Cerebellar nuclear complex (tissue), 1 donor: ENCODE measurements at regions not wholly inside any gene's neighbourhood (a gene's known extent, or its start where the extent isn't known, plus 50 kb on each side); places are given as distances from the start of the nearest gene placed in this dataset.

Experiments used
- DNase-seq, 2 experiments: peaks; one replicate each; lab custom pipeline; 2025; lab: John Stamatoyannopoulos, UW

GRCh38 chr2:216320852-216321251 lies 51.4 kb downstream of the MARCHF4 start:
- no peak for DNase-seq

- DNase-seq = no peak
Measured at GRCh38 chr2:216319771-216320170, 52.5 kb downstream of the MARCHF4 start.

DNA sequence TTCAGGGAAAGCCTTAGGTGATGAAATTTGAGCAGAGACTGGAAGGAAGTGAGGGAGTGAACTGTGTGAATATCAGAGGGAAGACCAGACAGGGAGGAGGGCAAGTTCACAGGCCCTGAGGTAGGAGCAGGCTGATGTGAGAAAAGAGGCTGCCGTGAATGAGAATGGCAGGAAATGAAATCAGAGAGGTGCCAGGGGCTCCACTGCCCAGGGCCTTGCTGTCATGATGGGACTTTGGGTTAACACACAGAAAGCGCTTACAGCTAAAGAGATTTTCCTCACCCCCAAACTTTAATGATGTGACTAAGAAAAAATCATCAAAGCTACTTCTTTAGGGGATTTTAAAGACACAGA lies 53.8 kb downstream of the MARCHF4 start:
- DNase-seq = no peak

GRCh38 chr2:216317831-216318520 lies 54.3 kb downstream of the MARCHF4 start:
- no peak for DNase-seq

- DNase-seq = no peak
Measured at GRCh38 chr2:216316743-216317142, 55.5 kb downstream of the MARCHF4 start.

DNA sequence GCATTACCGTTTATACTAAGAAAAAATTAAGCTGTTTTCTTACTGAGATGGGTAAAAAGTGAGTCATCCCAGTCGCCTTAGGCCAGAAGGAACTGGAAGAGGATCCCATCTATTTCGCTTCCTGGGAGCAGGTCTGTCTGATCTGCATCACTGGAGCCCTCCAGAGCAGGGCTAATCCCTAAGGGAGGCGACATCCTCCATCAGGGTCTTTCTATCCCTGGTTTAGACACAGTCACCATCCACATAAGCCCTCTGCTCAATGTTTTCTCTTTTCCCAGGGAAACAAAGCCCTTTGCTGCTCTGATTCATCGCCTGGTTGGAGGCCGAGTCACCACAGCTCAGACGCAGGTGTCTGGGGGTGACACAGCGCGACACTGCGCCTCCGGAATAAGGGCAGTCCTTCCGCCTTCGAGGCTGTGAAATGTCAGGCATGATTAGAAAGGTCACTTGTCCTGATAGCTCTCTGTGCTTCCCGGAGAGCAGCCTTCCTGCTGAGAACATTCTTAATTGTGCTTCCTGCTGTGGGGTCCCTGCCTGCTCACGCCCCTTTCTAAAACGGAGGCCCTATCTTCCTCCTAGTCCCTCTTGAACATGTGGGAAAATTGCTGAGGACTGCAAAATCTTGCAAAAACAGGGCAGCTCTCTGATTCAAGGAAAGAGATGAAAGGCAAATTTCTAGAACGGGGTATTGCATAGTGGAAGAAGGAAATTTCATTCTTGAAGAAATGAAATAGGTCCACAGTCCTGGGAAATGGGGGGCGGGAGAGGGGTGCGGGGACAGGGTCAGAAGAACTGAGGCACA lies 56.3 kb downstream of the MARCHF4 start:
- no peak for DNase-seq

DNA sequence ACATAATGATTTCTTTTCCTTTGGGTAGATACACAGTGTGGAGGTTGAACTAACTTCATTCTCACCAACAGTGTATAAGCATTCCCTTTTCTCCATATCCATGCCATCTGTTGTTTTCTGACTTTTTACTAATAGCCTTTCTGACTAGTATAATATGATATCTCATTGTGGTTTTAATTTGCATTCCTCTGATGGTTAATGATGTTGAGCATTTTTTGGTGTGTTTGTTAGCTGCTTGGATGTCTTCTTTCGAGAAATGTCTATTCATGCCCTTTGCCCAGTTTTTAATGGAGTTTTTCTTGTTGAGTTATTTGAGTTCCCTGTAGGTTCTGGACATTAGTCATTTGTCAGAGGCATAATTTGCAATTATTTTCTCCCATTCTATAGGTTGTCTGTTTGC lies 59.8 kb downstream of the MARCHF4 start:
- no peak for DNase-seq

DNA sequence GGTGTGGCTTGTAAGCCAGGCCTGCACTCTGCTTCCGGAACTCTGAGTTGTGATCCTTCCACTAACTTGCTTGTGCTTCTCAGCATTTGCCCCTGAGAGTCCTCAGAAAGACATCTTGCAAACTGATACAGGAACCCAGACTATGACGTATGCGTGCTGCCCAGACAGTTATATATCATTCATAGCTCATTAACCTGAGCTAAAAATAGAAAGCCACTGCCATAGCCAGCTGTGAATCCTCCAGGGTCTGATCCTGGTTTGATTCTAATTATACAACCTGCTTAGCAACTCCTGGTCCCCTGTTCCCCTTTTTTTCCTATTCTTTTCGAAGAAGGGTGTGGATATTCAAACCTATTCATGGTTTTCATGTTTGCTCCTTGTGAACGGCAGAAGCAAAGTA lies 63.7 kb downstream of the MARCHF4 start:
- no peak for DNase-seq

- no peak for DNase-seq
Measured at GRCh38 chr2:216307496-216307895, 64.8 kb downstream of the MARCHF4 start.

- DNase-seq = no peak
Measured at GRCh38 chr2:216306868-216307267, 65.4 kb downstream of the MARCHF4 start.

GRCh38 chr2:216305574-216305973 lies 66.7 kb downstream of the MARCHF4 start:
- DNase-seq = no peak

- DNase-seq = no peak
Measured at GRCh38 chr2:216302981-216303676, 69.2 kb downstream of the MARCHF4 start.

DNA sequence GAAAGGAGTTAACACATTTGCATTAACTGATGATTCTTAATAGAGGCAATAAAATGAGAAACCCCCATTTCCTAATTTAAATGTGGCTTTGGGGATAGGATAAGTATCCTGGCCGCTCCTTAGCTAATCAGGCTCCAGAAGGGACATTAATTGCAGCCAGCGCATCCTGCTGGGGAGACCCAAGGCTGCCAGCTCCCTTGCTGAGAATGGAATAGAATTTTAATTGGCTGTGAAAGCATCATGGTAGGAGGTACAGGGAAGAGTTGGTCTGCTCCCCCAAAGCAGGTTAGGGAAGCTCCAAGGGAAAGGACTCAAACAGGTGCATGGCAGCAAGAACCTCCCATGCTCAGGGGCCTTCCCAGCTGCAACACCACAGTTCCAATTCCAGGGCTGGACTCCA lies 71.4 kb downstream of the MARCHF4 start:
- DNase-seq = peak; percentile 53 to 61

GRCh38 chr2:216299588-216299987 lies 72.7 kb downstream of the MARCHF4 start:
- no peak for DNase-seq

GRCh38 chr2:216298719-216299495 lies 73.4 kb downstream of the MARCHF4 start:
- no peak for DNase-seq

DNA sequence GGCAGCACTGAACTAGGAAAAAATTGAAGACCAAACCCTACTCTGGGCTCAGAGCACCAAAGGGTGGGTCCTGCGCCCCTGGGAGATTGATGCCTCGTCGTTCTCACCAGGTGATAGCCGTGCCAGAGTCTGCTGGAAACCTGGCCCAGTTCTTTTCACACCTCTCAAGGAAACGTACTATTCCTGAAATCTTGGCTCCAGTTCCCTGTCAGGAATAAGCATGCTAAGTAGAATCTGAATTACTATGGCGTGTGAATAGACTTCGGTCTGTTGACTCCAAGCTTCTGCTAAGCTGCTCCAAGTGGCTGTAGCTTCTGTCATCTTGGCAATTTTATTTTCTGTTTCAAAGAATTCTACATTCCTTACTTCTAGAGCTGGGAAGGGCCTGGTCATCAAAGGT lies 75.4 kb downstream of the MARCHF4 start:
- no peak for DNase-seq

GRCh38 chr2:216294305-216294704 lies 78.0 kb downstream of the MARCHF4 start:
- DNase-seq = no peak

DNA sequence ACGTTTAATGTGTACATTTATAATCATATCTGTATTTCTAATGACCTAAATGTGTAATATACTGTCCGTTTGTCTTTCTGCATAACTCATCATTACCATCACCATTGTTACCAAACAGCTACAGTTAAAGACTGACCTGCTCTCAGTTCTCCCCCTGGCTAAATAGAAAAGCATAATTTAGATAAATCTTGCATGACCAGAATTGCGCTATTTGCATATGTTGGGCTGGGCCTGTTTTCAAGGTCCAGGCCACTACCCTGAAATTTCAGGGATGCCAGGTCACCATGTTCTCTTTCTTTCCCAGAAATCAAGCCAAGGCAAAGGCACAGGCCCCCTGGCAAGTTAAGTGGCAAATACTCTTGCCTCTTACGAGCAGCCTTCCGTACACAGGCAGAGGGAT lies 78.4 kb downstream of the MARCHF4 start:
- no peak for DNase-seq

DNA sequence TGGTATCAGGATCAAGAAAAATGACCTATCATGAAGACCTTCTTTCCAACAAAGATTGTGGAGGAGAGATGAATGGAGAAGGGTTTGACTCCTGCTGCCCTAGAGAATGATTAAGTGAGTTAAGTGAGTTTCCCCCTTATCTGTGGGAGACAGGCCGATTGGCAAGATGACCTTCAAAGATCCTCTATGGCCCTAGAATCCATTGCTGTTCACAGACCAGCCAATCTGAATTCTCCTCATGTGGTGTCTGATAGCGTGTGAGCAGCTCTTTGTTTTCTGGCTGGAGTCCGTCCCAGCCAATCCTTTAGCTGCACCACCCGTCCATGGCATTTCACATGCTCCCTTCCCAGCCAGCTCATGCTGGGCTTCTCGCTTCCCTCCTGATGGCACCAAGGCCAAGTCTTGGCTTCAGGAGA lies 79.4 kb downstream of the MARCHF4 start:
- peak; percentile 44 to 73 for DNase-seq

DNA sequence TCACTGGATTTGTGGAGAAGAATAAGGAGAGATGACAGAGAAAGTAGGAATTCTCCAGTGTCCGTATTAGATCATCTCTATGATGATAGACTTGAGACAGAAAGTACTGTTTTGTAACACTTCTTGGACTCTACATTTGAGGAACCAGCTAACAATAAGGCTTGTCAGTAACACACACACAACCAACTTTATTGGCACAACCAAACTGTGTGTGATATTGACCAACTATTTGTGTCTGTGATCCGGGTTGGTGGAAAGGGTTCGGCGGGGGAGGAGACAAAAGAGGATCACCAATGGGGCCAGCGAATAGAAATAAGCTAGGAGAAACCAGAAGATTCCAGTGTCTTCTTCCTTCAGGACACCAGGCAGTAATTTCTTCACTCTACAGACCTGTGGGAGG lies 79.8 kb downstream of the MARCHF4 start:
- no peak for DNase-seq

DNA sequence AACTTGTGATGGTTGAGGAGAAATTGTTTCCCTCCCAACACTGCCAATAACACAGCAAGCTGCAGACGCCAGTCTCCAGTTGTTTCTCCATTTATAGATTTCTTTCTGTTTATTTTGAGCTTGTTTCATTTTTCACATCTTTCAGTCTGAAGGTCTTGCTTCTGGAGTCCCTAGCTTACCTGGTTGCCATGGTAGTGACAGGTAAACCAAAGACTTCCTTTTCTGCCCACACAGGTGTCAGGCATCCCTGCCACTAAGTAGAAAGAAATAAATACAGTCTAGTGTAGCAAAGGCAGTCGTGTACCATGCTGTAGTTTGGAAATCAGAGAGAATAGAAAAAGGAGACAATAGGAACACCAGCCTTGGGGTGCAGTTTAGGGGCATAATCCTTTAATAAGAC lies 82.8 kb downstream of the MARCHF4 start:
- DNase-seq = no peak

- no peak for DNase-seq
Measured at GRCh38 chr2:216287251-216287650, 85.0 kb downstream of the MARCHF4 start.
